ENCODE measurements at regions not wholly inside any gene's neighbourhood (a gene's known extent, or its start where the extent isn't known, plus 50 kb on each side); places are given as distances from the start of the nearest gene placed in this dataset.

- H3K4me2 ChIP-seq (ENCODE audit: insufficient read depth, low read length): no peak overlapping the region
- H3K4me1 ChIP-seq (ENCODE audit: control insufficient read depth, extremely low read depth, insufficient read depth, low read length): no peaks in the 10 kb centered on the region
- no peaks in the 10 kb centered on the region for H4K20me1 ChIP-seq (replicated peaks; ENCODE audit: control insufficient read depth, extremely low read depth, insufficient read depth, low read length)
- CTCF ChIA-PET: interaction anchor here (1.0 to 2.4 kb wide), 4 partner anchors 12 to 266 kb away, joined by 3 to 9 read pairs (median 4); no protein-coding TSS in a partner anchor
- H3K27me3 ChIP-seq (ENCODE audit: control insufficient read depth in 2 of 2, insufficient read depth in 2 of 2, low read length in 2 of 2): no peaks in the 10 kb centered on the region
- H3K36me3 ChIP-seq (ENCODE audit: control insufficient read depth in 2 of 2, extremely low read depth in 1 of 2, insufficient read depth in 2 of 2, low read length in 2 of 2): no peaks in the 10 kb centered on the region
- dilution Hi-C loops (cut with MboI; ENCODE audit: extremely low pct_ligation_motif_present, low sequenced_read_pairs) (no loop called here), intact Hi-C loops (cut with micrococcal nuclease) (no loop called here)
- FAIRE-seq (no peak), DNase-seq (ENCODE audit: low read depth, low spot score) (no peak)
- no peak overlapping the region for H2AFZ ChIP-seq (ENCODE audit: low read depth, low read length)
- no peak for TF ChIP-seq CTCF (IDR thresholded peaks at IDR 0.05; ENCODE audit: extremely low read depth in 1 of 2, insufficient read depth in 1 of 2, low read depth in 1 of 2, low read length in 2 of 2)
- no peak for TF ChIP-seq MAX (IDR thresholded peaks at IDR 0.05; ENCODE audit: insufficient read depth, insufficient read length)
- no peak for TF ChIP-seq POLR2AphosphoS5 (IDR thresholded peaks at IDR 0.05; ENCODE audit: insufficient read depth, low read depth, low read length)
- TF ChIP-seq JUN (IDR thresholded peaks at IDR 0.05; ENCODE audit: borderline replicate concordance, insufficient read depth, insufficient read length, low read depth): no peak
- TF ChIP-seq EZH2 (IDR thresholded peaks at IDR 0.05; ENCODE audit: borderline replicate concordance, low read depth, low read length, severe bottlenecking): no peak
- no peak for TF ChIP-seq FOS (IDR thresholded peaks at IDR 0.05; ENCODE audit: borderline replicate concordance, insufficient read depth, low read length)
- no peak for TF ChIP-seq GATA2 (IDR thresholded peaks at IDR 0.05; ENCODE audit: insufficient read depth, insufficient read length, low read depth, low read length)
- no peak for TF ChIP-seq POLR2A (IDR thresholded peaks at IDR 0.05; ENCODE audit: low read depth, low read length)
- TF ChIP-seq MYC (IDR thresholded peaks at IDR 0.05; ENCODE audit: low read depth, low read length): no peak
- H3K9me1 ChIP-seq (replicated peaks; ENCODE audit: control insufficient read depth, extremely low read depth, insufficient read depth, low read length): no peaks in the 10 kb centered on the region
- no peak overlapping the region for H3K4me3 ChIP-seq (replicated peaks in 1 of 3; ENCODE audit: insufficient read depth in 1 of 3, low read depth in 1 of 3, low read length in 3 of 3)
- H3K79me2 ChIP-seq (ENCODE audit: control insufficient read depth, insufficient read depth, low read length): no peaks in the 10 kb centered on the region
- POLR2A ChIA-PET: no interaction called here
- no peak overlapping the region for H3K27ac ChIP-seq (ENCODE audit: insufficient read depth, low read depth, low read length)
- BruUV-seq (replicated peaks): no TSS peak
- no peak overlapping the region for H3K9ac ChIP-seq (replicated peaks; ENCODE audit: extremely low read depth, insufficient read depth, low read length)
- H3K9me3 ChIP-seq (replicated peaks; ENCODE audit: control insufficient read depth, insufficient read depth, low read length): no peaks in the 10 kb centered on the region
These were observed 267.0 kb upstream of the THBS1 start for GRCh38 chr15:39313881-39314280.

All from endothelial cell of umbilical vein (primary cell).